DOHH2 (cell line): ENCODE measurements at regions not wholly inside any gene's neighbourhood (a gene's known extent, or its start where the extent isn't known, plus 50 kb on each side); places are given as distances from the start of the nearest gene placed in this dataset.

ENCODE experiments used
- EZH2phosphoT487 ChIP-seq: fragments of 200-600 bp; sonication (generic); IDR thresholded peaks from 2 replicates; pipeline ENCODE4 v1.6.1; 2017; ENCODE audit warnings: borderline replicate concordance, mild to moderate bottlenecking, antibody characterized with exemption, low read length, moderate library complexity, mixed read lengths
- TF ChIP-seq, protein P1 (sequence below): fragments of 200-600 bp; sonication (generic); IDR thresholded peaks from one replicate; pipeline ENCODE4 v1.5.1; 2014; ENCODE audit warnings: antibody characterized with exemption, mild to moderate bottlenecking, low read depth, low read length; ENCODE audit not compliant: poor library complexity, severe bottlenecking

DNA sequence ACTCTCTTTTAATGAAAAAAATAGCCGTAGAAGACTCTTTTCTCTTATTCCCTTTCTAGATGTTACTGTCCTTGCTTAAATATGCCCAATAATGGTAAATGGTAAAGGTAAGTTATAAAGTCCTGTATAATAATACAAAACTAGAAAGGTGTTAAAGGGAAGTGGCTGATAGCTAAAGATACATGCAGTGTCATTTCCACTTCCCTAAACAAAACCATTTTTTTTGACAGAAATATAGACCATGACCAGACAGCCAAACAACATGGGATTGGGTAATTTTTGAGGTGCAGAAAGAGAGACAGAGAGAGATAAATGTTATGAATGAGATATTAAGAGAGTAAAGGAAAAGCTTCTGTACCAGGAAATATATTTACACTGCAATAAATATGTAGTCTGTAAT, 731.7 kb upstream of the REG3G start:
- TF ChIP-seq, protein P1, sequence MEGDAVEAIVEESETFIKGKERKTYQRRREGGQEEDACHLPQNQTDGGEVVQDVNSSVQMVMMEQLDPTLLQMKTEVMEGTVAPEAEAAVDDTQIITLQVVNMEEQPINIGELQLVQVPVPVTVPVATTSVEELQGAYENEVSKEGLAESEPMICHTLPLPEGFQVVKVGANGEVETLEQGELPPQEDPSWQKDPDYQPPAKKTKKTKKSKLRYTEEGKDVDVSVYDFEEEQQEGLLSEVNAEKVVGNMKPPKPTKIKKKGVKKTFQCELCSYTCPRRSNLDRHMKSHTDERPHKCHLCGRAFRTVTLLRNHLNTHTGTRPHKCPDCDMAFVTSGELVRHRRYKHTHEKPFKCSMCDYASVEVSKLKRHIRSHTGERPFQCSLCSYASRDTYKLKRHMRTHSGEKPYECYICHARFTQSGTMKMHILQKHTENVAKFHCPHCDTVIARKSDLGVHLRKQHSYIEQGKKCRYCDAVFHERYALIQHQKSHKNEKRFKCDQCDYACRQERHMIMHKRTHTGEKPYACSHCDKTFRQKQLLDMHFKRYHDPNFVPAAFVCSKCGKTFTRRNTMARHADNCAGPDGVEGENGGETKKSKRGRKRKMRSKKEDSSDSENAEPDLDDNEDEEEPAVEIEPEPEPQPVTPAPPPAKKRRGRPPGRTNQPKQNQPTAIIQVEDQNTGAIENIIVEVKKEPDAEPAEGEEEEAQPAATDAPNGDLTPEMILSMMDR: no peak
- no peak for TF ChIP-seq EZH2phosphoT487
